Panc1 (cell line): ENCODE measurements at regions not wholly inside any gene's neighbourhood (a gene's known extent, or its start where the extent isn't known, plus 50 kb on each side); places are given as distances from the start of the nearest gene placed in this dataset.

Experiments
- ATAC-seq: fragments of 200-7000 bp; cut with Tn5 transposase; 2 replicates; pipeline ENCODE4 v1.9.1; 2020; ENCODE audit warnings: mild to moderate bottlenecking, moderate library complexity
- BruUV-seq: library from RNA; stranded (reverse); fragments of 400-500 nt; replicated peaks from 2 replicates; lab custom pipeline; 2021; lab: Mats Ljungman, UMichigan
- CTCF ChIA-PET: fragments of 300-600 bp; sonication (Branson Sonifier 250); formaldehyde crosslinking; loops from one replicate; lab custom pipeline; 2022; ENCODE audit warnings: antibody characterized with exemption; lab: Charles Lee
- POLR2A ChIA-PET: fragments of 300-600 bp; sonication (Branson Sonifier 250); formaldehyde crosslinking; loops from one replicate; lab custom pipeline; 2022; ENCODE audit warnings: antibody characterized with exemption; lab: Charles Lee
- DNase-seq: peaks from one replicate; pipeline ENCODE4 v3.0.0-alpha.2; 2010; ENCODE audit warnings: low read depth, low spot score
- H3K27ac ChIP-seq: 2 replicates; pipeline ENCODE4 v1.5.1; 2011; ENCODE audit warnings: mild to moderate bottlenecking, low read length, inconsistent platforms
- H3K27me3 ChIP-seq: fragments of 200-500 bp; sonication (Bioruptor generic); 2 replicates; pipeline ENCODE4 v1.6.0; 2014; ENCODE audit warnings: low read length, inconsistent platforms; ENCODE audit not compliant: control insufficient read depth, insufficient read depth
- H3K36me3 ChIP-seq: fragments of 200-500 bp; sonication (Bioruptor generic); 2 replicates; pipeline ENCODE4 v1.5.1; 2014; ENCODE audit warnings: inconsistent platforms, mild to moderate bottlenecking, low read length, moderate library complexity; ENCODE audit not compliant: control insufficient read depth, insufficient read depth
- H3K4me1 ChIP-seq: 2 replicates; pipeline ENCODE4 v1.5.1; 2011; ENCODE audit warnings: inconsistent platforms, mild to moderate bottlenecking, low read length, moderate library complexity; ENCODE audit not compliant: control insufficient read depth, insufficient read depth
- H3K4me3 ChIP-seq, 2 experiments: 2 replicates each; pipeline ENCODE4 v1.5.1; 2011 to 2012; ENCODE audit warnings: low read depth in 2 of 2, low read length in 2 of 2, mild to moderate bottlenecking in 2 of 2, inconsistent platforms in 1 of 2, moderate library complexity in 1 of 2
- H3K9me3 ChIP-seq: fragments of 200-500 bp; sonication (Bioruptor generic); 2 replicates; pipeline ENCODE4 v1.5.1; 2014; ENCODE audit warnings: low read depth, mild to moderate bottlenecking, inconsistent platforms, low read length, moderate library complexity; ENCODE audit not compliant: control insufficient read depth, insufficient read depth
- POLR2AphosphoS5 ChIP-seq: IDR thresholded peaks from 2 replicates; pipeline ENCODE4 v1.6.1; 2012; ENCODE audit warnings: mild to moderate bottlenecking, low read depth, low read length, moderate library complexity
- SIN3A ChIP-seq: IDR thresholded peaks from 2 replicates; pipeline ENCODE4 v1.6.1; 2012; ENCODE audit warnings: low read depth, mild to moderate bottlenecking, low read length, moderate library complexity, borderline replicate concordance; ENCODE audit not compliant: insufficient read depth
- TCF7L2 ChIP-seq: IDR thresholded peaks from 2 replicates; pipeline ENCODE4 v1.6.1; 2011; ENCODE audit warnings: mild to moderate bottlenecking, low read depth, low read length, inconsistent platforms
- in situ Hi-C: cut with HindIII; loops from 2 replicates; pipeline ENCODE4 v1.10.0; 2016; ENCODE audit warnings: low sequenced_read_pairs, low pct_unique_long_range_greater_than_20kb
- intact Hi-C: fragments of 100-400 bp; cut with micrococcal nuclease; formaldehyde crosslinking; loops from one replicate; pipeline ENCODE4 v1.10.0; 2022; ENCODE audit not compliant: unreplicated experiment
- TF ChIP-seq, protein P1 (sequence below): fragments of 450-650 bp; IDR thresholded peaks from 2 replicates; pipeline ENCODE4 v1.5.1; 2017; ENCODE audit warnings: mild to moderate bottlenecking
- TF ChIP-seq, protein P2 (sequence below), 2 experiments: IDR thresholded peaks; 2 replicates each; pipeline ENCODE4 v1.6.1; 2011 to 2012; ENCODE audit warnings: low read depth in 2 of 2, control low read depth in 1 of 2, low read length in 1 of 2, mild to moderate bottlenecking in 1 of 2, moderate library complexity in 1 of 2; ENCODE audit not compliant: insufficient read depth in 1 of 2

DNA sequence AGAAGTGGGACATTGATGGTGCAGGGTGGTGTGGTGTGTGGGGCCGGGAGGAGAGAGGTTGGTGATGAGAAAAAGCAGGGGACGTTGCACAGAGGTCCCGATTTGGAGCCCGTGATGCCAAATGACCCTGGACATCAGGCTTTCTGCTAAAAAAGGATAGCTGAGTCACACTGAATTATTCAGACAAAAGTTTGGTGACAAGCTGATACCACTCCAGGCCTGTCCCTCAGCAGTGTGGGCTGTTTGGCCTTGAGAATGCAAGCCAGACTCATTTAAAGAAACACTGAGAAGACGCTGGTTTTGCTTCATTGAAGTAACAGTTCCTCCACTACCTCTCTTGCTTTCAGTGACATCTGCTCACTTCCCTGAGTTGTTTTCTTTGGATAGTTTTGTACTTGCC is 262.1 kb upstream of the PWP1 start:
- intact Hi-C loops = no loop called here

DNA sequence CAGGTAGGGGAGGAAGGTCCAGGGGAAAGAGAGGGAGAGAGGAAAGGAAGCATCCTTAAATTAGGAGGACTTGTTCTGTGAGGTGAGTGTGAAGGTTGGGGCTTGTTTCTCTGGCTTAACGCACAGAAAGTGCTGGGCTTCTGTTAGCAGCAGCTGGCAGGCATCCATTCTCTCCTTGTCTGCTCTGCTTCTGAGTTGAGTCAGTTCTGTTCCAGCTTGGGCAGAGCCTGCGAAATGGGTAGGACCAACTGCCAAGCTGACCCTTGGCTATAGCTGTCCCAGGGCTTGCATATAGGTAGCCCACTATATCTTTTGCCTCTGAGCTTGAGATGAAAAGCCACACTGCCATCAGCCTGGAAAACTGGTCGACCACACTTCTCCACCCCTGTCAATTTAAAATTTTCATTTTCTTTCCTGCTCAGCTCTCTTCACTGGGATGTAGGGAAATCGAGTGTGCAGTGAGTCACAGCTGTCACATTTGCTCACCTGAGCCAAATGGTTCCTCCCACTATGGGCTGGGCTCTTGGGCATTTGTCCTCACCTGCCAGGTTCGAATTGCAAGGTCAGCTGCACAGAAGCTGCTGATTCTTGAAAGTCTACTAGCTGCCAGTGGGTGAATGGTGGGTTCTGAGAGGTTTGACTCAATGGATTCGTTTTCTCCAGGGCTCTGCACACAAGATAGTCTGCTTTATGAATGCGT is 256.4 kb upstream of the PWP1 start:
- in situ Hi-C loops = no loop called here
- BruUV-seq = no TSS peak
- Histone ChIP-seq H3K36me3 (no peaks in the 10 kb centered on the region), H3K27me3 (0 out of 2 replicates have a peak, but pooled peaks cover 4% of the 10 kb centered on the region), H3K4me1 (no peaks in the 10 kb centered on the region), H3K4me3 (no peak overlapping the region), H3K27ac (no peak overlapping the region), H3K9me3 (no peaks in the 10 kb centered on the region)
- no peak for ATAC-seq
- intact Hi-C loops = no loop called here
- no peak for DNase-seq
- TF ChIP-seq TCF7L2 (no peak), POLR2AphosphoS5 (no peak), SIN3A (no peak)
- TF ChIP-seq, protein P1, sequence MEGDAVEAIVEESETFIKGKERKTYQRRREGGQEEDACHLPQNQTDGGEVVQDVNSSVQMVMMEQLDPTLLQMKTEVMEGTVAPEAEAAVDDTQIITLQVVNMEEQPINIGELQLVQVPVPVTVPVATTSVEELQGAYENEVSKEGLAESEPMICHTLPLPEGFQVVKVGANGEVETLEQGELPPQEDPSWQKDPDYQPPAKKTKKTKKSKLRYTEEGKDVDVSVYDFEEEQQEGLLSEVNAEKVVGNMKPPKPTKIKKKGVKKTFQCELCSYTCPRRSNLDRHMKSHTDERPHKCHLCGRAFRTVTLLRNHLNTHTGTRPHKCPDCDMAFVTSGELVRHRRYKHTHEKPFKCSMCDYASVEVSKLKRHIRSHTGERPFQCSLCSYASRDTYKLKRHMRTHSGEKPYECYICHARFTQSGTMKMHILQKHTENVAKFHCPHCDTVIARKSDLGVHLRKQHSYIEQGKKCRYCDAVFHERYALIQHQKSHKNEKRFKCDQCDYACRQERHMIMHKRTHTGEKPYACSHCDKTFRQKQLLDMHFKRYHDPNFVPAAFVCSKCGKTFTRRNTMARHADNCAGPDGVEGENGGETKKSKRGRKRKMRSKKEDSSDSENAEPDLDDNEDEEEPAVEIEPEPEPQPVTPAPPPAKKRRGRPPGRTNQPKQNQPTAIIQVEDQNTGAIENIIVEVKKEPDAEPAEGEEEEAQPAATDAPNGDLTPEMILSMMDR = no peak
- TF ChIP-seq, protein P2, sequence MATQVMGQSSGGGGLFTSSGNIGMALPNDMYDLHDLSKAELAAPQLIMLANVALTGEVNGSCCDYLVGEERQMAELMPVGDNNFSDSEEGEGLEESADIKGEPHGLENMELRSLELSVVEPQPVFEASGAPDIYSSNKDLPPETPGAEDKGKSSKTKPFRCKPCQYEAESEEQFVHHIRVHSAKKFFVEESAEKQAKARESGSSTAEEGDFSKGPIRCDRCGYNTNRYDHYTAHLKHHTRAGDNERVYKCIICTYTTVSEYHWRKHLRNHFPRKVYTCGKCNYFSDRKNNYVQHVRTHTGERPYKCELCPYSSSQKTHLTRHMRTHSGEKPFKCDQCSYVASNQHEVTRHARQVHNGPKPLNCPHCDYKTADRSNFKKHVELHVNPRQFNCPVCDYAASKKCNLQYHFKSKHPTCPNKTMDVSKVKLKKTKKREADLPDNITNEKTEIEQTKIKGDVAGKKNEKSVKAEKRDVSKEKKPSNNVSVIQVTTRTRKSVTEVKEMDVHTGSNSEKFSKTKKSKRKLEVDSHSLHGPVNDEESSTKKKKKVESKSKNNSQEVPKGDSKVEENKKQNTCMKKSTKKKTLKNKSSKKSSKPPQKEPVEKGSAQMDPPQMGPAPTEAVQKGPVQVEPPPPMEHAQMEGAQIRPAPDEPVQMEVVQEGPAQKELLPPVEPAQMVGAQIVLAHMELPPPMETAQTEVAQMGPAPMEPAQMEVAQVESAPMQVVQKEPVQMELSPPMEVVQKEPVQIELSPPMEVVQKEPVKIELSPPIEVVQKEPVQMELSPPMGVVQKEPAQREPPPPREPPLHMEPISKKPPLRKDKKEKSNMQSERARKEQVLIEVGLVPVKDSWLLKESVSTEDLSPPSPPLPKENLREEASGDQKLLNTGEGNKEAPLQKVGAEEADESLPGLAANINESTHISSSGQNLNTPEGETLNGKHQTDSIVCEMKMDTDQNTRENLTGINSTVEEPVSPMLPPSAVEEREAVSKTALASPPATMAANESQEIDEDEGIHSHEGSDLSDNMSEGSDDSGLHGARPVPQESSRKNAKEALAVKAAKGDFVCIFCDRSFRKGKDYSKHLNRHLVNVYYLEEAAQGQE (IDR thresholded peaks at IDR 0.05; ENCODE audit: insufficient read depth in 1 of 2, low read depth in 2 of 2, low read length in 1 of 2) = no peak
- ChIA-PET POLR2A (no interaction called here), CTCF (no interaction called here)

More for the DNA sequence above, 262.1 kb upstream of the PWP1 start:
- ChIA-PET POLR2A (no interaction called here), CTCF (no interaction called here)
- Histone ChIP-seq H3K27ac (no peak overlapping the region), H3K4me3 (no peak overlapping the region), H3K9me3 (no peaks in the 10 kb centered on the region), H3K27me3 (0 out of 2 replicates have a peak, but pooled peaks cover 8% of the 10 kb centered on the region), H3K36me3 (no peaks in the 10 kb centered on the region), H3K4me1 (no peaks in the 10 kb centered on the region)
- no peak for TF ChIP-seq SIN3A
- no peak for TF ChIP-seq POLR2AphosphoS5
- TF ChIP-seq, protein P1 = no peak
- TF ChIP-seq TCF7L2 = no peak
- TF ChIP-seq, protein P2 (IDR thresholded peaks at IDR 0.05; ENCODE audit: insufficient read depth in 1 of 2, low read depth in 2 of 2, low read length in 1 of 2) = no peak
- in situ Hi-C loops = no loop called here
- DNase-seq = no peak
- BruUV-seq = no TSS peak
- no peak for ATAC-seq
